Stimulated activated CD4-positive, alpha-beta T cell treated with anti-CD3 and anti-CD28 coated beads, Interleukin-15, amount 100 ng/mL, for 1 hour (primary cell): ENCODE measurements at regions not wholly inside any gene's neighbourhood (a gene's known extent, or its start where the extent isn't known, plus 50 kb on each side); places are given as distances from the start of the nearest gene placed in this dataset.
A peak's percentile ranks its signal among the peaks of the same experiment; 100 is the strongest.

Experiments
- DNase-seq, 2 donors: peaks; one replicate each; pipeline ENCODE4 v3.0.0-alpha.2; 2020; ENCODE audit warnings: low read depth in 1 of 2, low spot score in 1 of 2

- DNase-seq = no peak
These were observed 61.1 kb downstream of the SPATA31C2 start for GRCh38 chr9:88077071-88077617.

GRCh38 chr9:88076286-88077070, 61.8 kb downstream of the SPATA31C2 start:
- peak in 1 of 2 donors; percentile 18 for DNase-seq

GRCh38 chr9:88075966-88076285, 62.3 kb downstream of the SPATA31C2 start:
- no peak for DNase-seq

GRCh38 chr9:88075506-88075905, 62.8 kb downstream of the SPATA31C2 start:
- no peak for DNase-seq

GRCh38 chr9:88074931-88075330, 63.3 kb downstream of the SPATA31C2 start:
- DNase-seq = no peak

- no peak for DNase-seq
These were observed 65.4 kb downstream of the SPATA31C2 start for GRCh38 chr9:88072831-88073375.

DNA sequence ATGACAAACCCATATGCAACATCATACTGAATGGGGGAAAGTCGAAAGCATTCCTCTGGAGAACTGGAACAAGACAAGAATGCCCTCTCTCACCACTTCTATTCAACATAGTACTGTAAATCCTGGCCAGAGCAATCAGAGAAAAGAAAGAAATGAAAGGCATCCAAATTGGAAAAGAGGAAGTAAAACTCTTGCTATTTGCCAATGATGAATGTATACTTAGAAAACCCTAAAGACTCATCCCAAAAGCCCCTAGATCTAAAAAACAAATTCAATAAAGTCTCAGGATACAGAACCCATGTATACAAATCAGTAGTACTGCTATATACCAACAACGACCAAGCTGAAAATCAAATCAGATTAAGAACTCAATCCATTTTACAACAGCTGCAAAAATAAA, 66.9 kb downstream of the SPATA31C2 start:
- no peak for DNase-seq

- DNase-seq = no peak
These were observed 72.7 kb downstream of the SPATA31C2 start for GRCh38 chr9:88065619-88066018.

DNA sequence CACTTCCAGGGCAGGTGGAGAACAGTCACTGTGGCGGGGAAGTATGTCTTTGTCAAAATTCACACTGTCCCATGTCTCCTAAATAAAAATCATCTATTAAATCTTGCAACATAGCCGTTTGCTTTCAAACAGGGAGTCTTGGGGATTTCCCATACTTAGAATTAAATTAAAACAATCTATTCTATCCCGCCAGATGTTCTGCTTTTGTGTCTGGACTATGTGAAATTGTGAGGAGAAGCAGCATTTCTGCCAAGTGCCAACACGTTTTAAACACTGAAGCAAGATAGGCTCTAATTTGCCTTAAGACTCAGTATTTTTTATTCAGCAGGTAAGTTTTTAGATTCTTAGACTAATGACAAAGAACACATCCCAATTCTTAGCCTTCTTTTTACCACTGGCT, 73.7 kb downstream of the SPATA31C2 start:
- no peak for DNase-seq

- no peak for DNase-seq
These were observed 77.5 kb downstream of the SPATA31C2 start for GRCh38 chr9:88060746-88061145.

DNA sequence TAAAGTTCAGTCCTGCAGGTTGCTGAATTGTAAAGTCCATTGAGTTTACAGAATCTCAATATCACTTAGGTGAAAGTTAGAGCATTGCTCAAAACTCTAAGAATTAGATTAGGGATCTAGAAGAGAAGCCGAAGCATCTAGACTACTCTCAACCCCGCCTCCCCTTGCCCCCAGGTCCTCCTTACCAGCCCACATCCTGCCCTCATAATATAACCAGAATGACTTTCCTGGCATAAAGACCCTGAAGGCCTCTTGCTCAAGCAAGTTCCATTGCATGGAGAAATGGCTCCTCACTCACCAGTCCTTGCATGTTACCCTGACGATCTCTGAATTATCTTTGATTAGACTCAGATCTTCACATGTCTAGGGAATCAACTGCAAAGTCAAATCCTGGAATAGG, 78.8 kb downstream of the SPATA31C2 start:
- no peak for DNase-seq

DNA sequence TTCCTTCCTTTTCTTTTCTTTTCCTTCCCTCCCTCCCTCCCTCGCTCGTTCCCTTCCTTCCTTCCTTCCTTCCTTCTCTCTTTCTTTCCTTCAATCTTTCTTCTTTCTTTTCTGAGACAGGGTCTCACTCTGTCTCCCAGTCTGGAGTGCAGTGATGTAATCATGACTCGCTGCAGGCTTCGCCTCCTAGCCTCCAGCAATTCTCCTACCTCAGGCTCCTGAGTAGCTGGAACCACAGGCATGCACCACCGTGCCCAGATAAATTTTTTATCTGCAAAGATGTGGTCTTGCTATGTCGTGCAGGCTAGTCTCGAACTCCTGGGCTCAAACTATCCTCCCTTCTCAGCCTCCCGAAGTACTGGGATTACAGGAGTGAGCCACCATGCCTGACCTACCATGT, 81.4 kb downstream of the SPATA31C2 start:
- no peak for DNase-seq

GRCh38 chr9:88053856-88054501, 79.6 kb upstream of the CDK20 start:
- DNase-seq = no peak

- DNase-seq = no peak
These were observed 78.1 kb upstream of the CDK20 start for GRCh38 chr9:88052321-88052965.

- DNase-seq = no peak
These were observed 76.8 kb upstream of the CDK20 start for GRCh38 chr9:88051138-88051537.

- DNase-seq = no peak
These were observed 75.5 kb upstream of the CDK20 start for GRCh38 chr9:88049677-88050307.

DNA sequence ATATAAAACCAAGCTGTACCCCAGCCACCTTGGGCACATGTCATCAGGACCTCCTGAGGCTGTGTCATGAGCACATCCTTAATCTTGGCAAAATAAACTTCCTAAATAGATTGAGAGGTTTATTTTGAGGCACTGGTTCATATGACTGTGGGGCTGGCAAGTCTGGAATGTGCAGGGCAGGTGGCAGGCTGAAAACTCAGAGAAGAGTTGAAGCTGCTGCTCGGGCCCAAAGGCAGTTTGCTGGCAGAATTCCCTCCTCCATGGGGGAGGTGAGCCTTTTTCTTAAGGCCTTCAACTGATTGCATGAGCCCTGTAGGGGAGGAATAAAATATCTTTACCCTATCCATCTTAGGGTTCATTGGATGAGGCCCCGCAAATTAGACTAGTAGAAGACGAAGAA, 72.2 kb upstream of the CDK20 start:
- DNase-seq = no peak

DNA sequence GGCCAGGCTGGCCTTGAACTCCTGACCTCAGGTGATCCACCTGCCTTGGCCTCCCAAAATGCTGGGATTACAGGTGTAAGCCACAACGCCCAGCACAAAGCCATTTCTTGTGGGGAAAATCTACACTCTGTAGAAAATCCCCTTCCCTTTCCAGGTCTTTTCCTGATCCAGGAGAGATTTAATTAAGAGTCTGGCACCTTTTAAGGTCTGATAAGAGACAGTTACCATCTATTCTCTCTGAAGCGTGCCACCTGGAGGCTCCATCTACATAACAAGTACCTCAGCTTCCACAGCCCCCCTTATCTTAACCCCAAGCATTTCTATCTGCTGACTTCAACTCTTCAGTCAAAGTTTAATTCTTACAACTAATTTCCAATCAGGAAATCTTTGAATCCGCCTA, 71.4 kb upstream of the CDK20 start:
- no peak for DNase-seq

DNA sequence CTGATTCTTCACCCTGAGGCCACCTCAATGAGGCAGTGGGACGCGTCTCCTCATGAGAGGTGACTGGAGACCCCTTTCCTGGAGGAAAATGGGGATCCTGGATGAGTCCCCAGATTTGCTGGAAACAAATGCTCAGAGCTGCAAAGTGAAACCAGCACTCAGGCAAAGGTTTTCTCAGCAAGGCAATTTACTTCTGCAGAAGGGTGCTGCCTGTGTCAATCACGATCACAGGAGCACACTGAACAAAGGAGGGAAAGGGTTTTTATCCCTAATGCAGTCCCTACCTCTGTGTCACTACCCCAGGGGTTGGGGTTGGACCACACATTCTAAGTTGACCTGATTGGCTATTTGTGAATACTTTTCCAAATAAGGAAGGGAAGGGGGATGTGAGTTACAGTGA, 69.9 kb upstream of the CDK20 start:
- DNase-seq = no peak

DNA sequence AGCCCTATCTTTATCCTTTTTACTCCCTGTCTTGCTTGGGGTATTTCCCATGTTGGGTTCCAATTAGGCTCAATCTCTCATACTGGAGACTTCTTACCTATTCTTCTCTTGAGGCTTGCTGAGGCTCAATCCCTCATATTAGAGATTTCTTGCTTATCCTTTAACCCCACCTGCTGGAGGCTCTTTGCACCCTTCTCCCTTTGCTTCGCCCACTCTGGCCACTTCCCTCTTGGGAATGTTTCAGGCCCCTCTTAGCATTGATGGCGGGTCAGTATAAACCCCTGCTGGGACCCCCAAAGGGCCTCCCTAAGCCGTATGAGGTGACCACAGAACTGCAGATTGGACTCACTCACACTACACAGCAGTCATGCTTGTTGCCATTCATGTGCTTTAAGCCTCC, 69.3 kb upstream of the CDK20 start:
- no peak for DNase-seq

- no peak for DNase-seq
These were observed 67.1 kb upstream of the CDK20 start for GRCh38 chr9:88041447-88041846.
